ENCODE measurements at regions not wholly inside any gene's neighbourhood (a gene's known extent, or its start where the extent isn't known, plus 50 kb on each side); places are given as distances from the start of the nearest gene placed in this dataset.

DNA sequence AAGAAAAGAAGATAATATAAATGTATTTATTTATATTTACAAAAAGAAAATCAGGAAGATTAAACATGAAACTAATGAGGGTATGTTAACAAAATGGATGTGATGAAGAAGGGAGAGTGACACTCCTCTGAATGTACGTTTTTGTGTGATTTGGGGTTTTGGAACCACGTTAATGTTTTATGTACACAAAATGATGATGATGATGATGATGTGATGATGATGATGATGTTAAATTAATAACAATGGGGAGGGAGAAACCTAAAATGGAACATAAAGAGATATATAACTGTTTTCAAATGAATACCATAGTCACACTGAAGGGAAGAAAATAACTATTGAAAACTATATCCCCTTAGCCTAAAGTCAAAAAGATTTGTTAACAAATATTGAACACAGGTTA, 143.1 kb downstream of the RCN1 start:
- TF ChIP-seq, protein P1, sequence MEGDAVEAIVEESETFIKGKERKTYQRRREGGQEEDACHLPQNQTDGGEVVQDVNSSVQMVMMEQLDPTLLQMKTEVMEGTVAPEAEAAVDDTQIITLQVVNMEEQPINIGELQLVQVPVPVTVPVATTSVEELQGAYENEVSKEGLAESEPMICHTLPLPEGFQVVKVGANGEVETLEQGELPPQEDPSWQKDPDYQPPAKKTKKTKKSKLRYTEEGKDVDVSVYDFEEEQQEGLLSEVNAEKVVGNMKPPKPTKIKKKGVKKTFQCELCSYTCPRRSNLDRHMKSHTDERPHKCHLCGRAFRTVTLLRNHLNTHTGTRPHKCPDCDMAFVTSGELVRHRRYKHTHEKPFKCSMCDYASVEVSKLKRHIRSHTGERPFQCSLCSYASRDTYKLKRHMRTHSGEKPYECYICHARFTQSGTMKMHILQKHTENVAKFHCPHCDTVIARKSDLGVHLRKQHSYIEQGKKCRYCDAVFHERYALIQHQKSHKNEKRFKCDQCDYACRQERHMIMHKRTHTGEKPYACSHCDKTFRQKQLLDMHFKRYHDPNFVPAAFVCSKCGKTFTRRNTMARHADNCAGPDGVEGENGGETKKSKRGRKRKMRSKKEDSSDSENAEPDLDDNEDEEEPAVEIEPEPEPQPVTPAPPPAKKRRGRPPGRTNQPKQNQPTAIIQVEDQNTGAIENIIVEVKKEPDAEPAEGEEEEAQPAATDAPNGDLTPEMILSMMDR (IDR thresholded peaks at IDR 0.05): no peak
- no peak for TF ChIP-seq POLR2A (IDR thresholded peaks at IDR 0.05)

All from thyroid gland (tissue), 4 donors.